Hypothalamus (tissue), 51 donors: ENCODE measurements at regions not wholly inside any gene's neighbourhood (a gene's known extent, or its start where the extent isn't known, plus 50 kb on each side); places are given as distances from the start of the nearest gene placed in this dataset.
"Not testable (repeated sequence)": the region's sequence is repeated elsewhere in the genome, so short reads cannot be mapped to it uniquely, and the experiment has no call there.

Experiments used
- DNase-seq, 51 donors: peaks; one replicate each; lab custom pipeline; 2025; lab: John Stamatoyannopoulos, UW

DNA sequence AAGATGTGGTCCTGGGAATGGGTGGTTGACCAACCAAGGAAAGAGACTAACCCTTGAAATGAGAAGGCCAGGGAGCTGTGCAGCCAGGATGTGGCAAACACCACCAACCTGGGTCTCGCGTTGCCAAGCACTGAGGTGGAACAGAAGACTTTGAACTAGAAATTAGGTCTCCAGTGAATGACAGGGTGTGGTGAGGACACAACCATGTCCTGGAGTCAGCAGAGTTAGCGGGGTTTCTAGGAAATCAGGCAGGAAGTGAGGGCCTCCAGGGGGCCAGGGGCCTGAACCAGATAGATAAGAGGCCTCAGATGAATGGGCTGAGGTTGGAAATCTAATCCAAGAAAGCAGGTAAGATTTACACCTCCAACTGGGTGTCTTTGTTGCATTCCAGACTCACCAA is 353.3 kb upstream of the ARID1B start:
- DNase-seq: no peak

- DNase-seq: no peak
Measured at GRCh38 chr6:156423075-156423474, 354.1 kb upstream of the ARID1B start.

- DNase-seq: no peak
Measured at GRCh38 chr6:156421933-156422332, 355.2 kb upstream of the ARID1B start.

DNA sequence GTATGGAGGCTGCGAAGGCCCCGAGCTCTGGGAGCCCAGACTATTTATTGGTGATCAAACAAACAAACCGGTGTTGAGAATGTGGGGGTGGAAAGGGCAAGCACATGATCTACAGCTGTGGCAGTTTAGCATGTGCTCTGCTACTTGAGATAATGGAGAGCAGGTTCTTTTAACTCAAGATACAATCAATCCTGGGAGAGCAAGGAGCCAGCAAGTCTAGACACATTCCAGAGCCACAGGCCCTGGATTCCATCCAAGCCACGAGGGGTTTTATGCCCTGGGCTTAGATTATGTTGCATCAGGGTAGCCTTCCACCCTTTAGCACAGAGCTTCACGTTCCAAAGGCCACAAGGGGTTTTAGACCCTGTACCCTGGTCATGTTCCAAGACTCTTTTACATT is 355.9 kb upstream of the ARID1B start:
- DNase-seq: not testable (repeated sequence)

DNA sequence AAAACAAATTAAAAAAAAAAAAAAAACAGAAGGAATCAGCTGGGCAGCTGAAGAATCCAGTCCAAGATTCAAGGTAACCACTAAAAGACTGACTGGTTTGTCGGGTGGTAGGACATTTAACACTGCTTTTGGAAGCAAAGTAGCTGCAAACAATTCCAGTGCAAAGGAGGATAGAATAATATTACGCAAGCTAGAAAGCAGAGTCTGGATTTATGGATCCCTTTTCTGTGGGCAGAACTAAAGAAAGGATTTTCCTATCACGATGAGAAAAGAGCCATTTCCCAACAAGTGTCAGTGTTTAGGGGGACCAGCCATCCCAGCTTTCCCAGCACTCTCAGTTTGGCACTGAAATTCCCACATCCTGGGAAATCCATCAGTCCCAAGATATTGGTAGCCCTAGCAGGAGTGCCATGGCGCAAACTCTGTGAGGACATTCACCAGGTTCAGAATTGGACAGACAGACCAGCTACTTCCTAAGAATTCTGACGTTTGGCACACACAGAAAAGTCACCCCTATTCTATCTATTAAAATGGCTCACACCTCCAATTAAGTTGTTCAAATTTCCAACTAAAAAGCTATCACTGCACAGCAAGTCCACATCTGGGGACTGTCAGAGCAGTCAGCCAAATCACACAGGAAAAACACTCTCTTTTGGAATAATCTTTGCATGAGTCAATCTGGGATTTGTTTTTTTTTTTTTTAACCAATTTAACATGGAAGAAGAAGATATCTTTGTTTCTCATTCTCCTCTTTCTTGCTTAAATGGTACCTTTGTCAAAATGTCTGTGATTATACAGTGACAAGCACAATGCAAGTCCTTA is 356.8 kb upstream of the ARID1B start:
- no peak for DNase-seq

DNA sequence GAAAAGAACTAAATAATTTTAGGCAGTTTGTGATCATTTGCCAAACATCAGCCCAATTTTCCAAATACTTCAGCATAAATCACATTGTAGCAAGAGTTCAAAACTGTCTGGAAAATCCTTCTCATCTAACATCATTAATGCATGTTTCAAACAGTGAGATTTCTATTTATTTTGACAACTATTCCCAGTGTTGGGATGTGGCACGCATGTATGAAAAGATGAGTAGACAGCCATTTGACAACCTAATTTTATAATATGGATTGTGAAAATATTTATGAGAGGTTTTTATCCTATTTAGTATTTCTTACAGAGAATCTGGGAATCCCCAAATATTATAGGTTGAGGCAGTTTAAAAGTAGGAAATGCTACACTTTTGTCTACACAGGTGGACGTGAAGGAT is 357.6 kb upstream of the ARID1B start:
- no peak for DNase-seq

GRCh38 chr6:156418253-156418652 is 358.9 kb upstream of the ARID1B start:
- no peak for DNase-seq

DNA sequence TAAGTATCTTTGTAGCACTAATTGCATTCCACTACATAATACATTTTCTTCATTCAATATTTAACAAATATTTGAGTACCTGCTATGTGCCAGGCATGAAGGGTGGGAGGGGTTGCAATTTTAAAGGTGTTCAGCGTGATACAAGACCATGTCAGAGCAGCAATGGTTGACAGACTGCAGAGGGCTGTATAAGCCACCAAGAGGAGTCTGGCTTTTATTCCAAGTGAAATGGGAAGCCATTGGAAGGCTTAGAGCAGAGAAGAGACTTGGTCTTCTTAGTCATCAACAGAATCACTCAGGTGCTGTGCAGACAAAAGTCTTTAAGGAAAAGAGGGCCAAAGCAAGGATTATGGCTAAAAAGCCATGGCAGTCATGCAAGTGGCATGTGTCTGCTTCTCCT is 360.8 kb upstream of the ARID1B start:
- DNase-seq: no peak

- DNase-seq: no peak
Measured at GRCh38 chr6:156413154-156413553, 364.0 kb upstream of the ARID1B start.

DNA sequence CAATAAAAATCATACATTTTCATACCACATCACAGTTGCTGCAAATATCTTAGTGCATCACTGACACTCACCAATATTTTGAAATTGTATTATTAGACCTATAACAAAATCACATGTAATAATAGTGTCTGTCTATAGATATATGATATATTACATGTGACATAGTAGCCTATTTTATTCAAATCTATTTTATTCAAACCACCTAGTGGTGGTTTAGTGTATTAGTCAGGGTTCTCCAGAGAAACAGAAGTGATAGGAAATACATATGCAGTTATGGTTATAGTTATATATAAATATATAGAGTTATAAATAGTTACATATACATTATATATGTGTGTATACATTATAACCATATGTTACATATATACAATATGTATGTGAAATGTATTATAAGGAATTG is 366.5 kb upstream of the ARID1B start:
- no peak for DNase-seq

- no peak for DNase-seq
Measured at GRCh38 chr6:156408655-156409054, 368.5 kb upstream of the ARID1B start.

DNA sequence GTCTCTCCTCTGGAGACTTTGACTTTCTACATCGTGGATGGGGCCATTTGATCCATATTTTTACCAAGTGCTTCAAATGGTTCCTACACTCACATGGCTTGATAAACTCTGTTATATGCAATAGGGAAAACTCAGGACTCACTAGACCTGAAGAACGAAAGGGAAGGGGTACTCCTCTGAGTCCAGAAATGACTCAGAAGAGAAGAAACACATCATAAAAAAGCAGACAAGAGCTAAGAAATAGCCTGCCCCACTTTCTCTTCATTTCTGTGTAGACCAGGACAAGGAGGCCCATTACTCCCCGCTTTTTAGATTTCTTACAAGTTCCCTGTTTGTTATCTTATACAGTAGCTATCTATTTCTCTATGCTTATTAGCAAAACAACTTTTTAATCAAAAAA is 369.8 kb upstream of the ARID1B start:
- no peak for DNase-seq

DNA sequence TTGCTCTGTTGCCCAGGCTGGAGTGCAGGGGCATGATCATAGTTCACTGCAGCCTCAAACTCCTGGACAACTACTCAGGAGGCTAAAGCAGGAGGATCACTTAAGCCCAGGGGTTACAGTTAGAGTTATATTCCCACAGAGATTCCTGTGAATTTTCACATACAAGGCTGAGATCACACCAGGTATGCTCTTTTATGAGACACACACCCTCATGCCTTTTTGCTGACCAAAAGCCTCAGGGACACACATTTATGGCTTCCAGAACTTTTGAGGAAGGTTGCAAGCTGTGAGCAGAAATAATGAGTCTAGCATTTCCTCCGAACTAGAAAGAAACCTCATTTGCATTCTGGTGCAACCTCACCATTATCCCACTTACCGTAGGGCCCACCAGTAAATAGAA is 370.5 kb upstream of the ARID1B start:
- DNase-seq: no peak

GRCh38 chr6:156406099-156406498 is 371.1 kb upstream of the ARID1B start:
- DNase-seq: no peak

- no peak for DNase-seq
Measured at GRCh38 chr6:156402628-156403027, 374.6 kb upstream of the ARID1B start.

GRCh38 chr6:156402227-156402626 is 375.0 kb upstream of the ARID1B start:
- DNase-seq: no peak

GRCh38 chr6:156400487-156400886 is 376.7 kb upstream of the ARID1B start:
- DNase-seq: no peak

GRCh38 chr6:156398966-156399365 is 378.2 kb upstream of the ARID1B start:
- DNase-seq: no peak

DNA sequence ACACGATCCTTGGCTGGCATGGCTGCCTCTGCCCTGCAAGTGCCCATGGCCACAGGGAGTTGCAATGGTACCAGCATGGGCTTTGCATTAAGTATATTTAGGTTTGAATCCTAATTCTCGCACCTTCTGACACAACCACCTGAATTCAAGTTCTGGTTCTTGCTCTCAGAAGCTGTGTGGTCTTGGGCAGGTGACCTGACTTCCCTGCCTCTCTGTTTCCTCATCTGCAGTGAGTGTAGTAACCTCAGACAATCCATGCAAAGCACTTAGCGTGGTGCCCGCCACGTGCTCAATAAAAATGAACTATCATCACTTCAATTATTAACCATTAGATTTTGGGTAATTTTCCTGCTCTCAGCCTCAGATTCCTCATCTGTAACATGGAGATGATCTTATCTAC is 378.8 kb upstream of the ARID1B start:
- DNase-seq: no peak

- DNase-seq: no peak
Measured at GRCh38 chr6:156396791-156397418, 380.3 kb upstream of the ARID1B start.

- no peak for DNase-seq
Measured at GRCh38 chr6:156396068-156396771, 381.0 kb upstream of the ARID1B start.

- no peak for DNase-seq
Measured at GRCh38 chr6:156395276-156395675, 381.9 kb upstream of the ARID1B start.
